Neural progenitor cell (in vitro differentiated cells): ENCODE measurements at regions not wholly inside any gene's neighbourhood (a gene's known extent, or its start where the extent isn't known, plus 50 kb on each side); places are given as distances from the start of the nearest gene placed in this dataset.
"Not testable (repeated sequence)": the region's sequence is repeated elsewhere in the genome, so short reads cannot be mapped to it uniquely, and the experiment has no call there.

Source experiments
- EZH2 ChIP-seq: fragments of 200-600 bp; sonication (generic); IDR thresholded peaks from 2 replicates; pipeline ENCODE4 v1.6.1; 2017; ENCODE audit warnings: antibody characterized with exemption, mild to moderate bottlenecking, moderate library complexity
- EZH2phosphoT487 ChIP-seq: fragments of 200-600 bp; sonication (generic); IDR thresholded peaks from 2 replicates; pipeline ENCODE4 v1.6.1; 2017; ENCODE audit warnings: antibody characterized with exemption
- TF ChIP-seq, protein P1 (sequence below): fragments of 200-600 bp; sonication (generic); IDR thresholded peaks from 2 replicates; pipeline ENCODE4 v1.5.1; 2017; ENCODE audit warnings: antibody characterized with exemption, mild to moderate bottlenecking

DNA sequence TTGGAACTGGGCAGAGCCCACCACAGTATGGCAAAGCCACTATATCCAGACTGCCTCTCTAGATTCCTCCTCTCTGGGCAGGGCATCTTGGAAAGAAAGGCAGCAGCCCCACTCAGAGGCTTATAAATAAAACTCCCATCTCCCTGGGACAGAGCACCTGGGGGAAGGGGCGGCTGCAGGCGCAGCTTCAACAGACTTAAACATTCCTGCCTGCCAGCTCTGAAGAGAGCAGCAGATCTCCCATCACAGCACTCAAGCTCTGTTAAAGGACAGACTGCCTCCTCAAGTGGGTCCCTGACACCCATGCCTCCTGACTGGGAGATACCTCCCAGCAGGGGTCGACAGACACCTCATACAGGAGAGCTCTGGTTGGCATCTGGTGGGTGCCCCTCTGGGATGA lies 193.6 kb downstream of the MREG start:
- not testable (repeated sequence) for TF ChIP-seq EZH2, EZH2phosphoT487
- TF ChIP-seq, protein P1, sequence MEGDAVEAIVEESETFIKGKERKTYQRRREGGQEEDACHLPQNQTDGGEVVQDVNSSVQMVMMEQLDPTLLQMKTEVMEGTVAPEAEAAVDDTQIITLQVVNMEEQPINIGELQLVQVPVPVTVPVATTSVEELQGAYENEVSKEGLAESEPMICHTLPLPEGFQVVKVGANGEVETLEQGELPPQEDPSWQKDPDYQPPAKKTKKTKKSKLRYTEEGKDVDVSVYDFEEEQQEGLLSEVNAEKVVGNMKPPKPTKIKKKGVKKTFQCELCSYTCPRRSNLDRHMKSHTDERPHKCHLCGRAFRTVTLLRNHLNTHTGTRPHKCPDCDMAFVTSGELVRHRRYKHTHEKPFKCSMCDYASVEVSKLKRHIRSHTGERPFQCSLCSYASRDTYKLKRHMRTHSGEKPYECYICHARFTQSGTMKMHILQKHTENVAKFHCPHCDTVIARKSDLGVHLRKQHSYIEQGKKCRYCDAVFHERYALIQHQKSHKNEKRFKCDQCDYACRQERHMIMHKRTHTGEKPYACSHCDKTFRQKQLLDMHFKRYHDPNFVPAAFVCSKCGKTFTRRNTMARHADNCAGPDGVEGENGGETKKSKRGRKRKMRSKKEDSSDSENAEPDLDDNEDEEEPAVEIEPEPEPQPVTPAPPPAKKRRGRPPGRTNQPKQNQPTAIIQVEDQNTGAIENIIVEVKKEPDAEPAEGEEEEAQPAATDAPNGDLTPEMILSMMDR, result not testable (repeated sequence)
